K562 (cell line): ENCODE measurements at regions not wholly inside any gene's neighbourhood (a gene's known extent, or its start where the extent isn't known, plus 50 kb on each side); places are given as distances from the start of the nearest gene placed in this dataset.

Experiments
- FOXP1 ChIP-seq: sonication (generic); formaldehyde crosslinking; IDR thresholded peaks from 2 replicates; pipeline ENCODE4 v1.8.0; 2022; ENCODE audit warnings: mild to moderate bottlenecking, missing genetic modification reagents
- GABPA ChIP-seq: fragments of 200-800 bp; sonication (Bioruptor generic); conservative IDR thresholded peaks from 2 replicates; pipeline ENCODE4 v1.6.1; 2016; ENCODE audit warnings: low read depth, missing genetic modification characterization, missing compliant biosample characterization
- MED1 ChIP-seq: sonication (generic); formaldehyde crosslinking; IDR thresholded peaks from 2 replicates; pipeline ENCODE4 v1.8.1; 2023; ENCODE audit warnings: missing genetic modification reagents, borderline replicate concordance
- PRDM10 ChIP-seq: fragments of 450-650 bp; IDR thresholded peaks from 2 replicates; pipeline ENCODE4 v1.6.1; 2018; ENCODE audit not compliant: partially characterized antibody
- RFX5 ChIP-seq: IDR thresholded peaks from 2 replicates; pipeline ENCODE4 v1.6.1; 2011; ENCODE audit warnings: low read depth, mild to moderate bottlenecking, improper control_type of control experiment, low read length
- ZBTB49 ChIP-seq: sonication (generic); formaldehyde crosslinking; IDR thresholded peaks from 2 replicates; pipeline ENCODE4 v1.8.0; 2022; ENCODE audit warnings: missing genetic modification reagents, mild to moderate bottlenecking, borderline replicate concordance

- TF ChIP-seq FOXP1 (CRISPR knock-in tag) (no peak), MED1 (CRISPR knock-in tag) (no peak), ZBTB49 (no peak), GABPA (tag) (no peak), PRDM10 (no peak), RFX5 (no peak)
Observed at GRCh38 chr12:4215229-4216186, 58.1 kb upstream of the CCND2 start.
